Transverse colon (tissue), 4 donors: ENCODE measurements at regions not wholly inside any gene's neighbourhood (a gene's known extent, or its start where the extent isn't known, plus 50 kb on each side); places are given as distances from the start of the nearest gene placed in this dataset.

Source experiments
- EP300 ChIP-seq: sonication (generic); formaldehyde crosslinking; IDR thresholded peaks from one replicate; pipeline ENCODE4 v1.6.1; 2017; ENCODE audit warnings: antibody characterized with exemption, low read depth
- POLR2A ChIP-seq: fragments of 450-650 bp; IDR thresholded peaks from one replicate; pipeline ENCODE4 v1.6.1; 2016; ENCODE audit warnings: antibody characterized with exemption, mild to moderate bottlenecking, moderate library complexity
- POLR2AphosphoS5 ChIP-seq, 3 donors: sonication (generic); formaldehyde crosslinking; IDR thresholded peaks; one replicate each; pipeline ENCODE4 v1.6.1; 2016; ENCODE audit warnings: antibody characterized with exemption in 3 of 3
- TF ChIP-seq, protein P1 (sequence below), 5 experiments: fragments of 200-600 bp in 3 of 5; fragments of 450-650 bp in 2 of 5; sonication (generic) in 3 of 5; IDR thresholded peaks; 1 replicate in 2 of 5; 2 replicates in 3 of 5; pipeline ENCODE4 v1.5.1; 2016 to 2017; ENCODE audit warnings: antibody characterized with exemption in 5 of 5, inconsistent platforms in 3 of 5, mild to moderate bottlenecking in 2 of 5, moderate library complexity in 1 of 5

DNA sequence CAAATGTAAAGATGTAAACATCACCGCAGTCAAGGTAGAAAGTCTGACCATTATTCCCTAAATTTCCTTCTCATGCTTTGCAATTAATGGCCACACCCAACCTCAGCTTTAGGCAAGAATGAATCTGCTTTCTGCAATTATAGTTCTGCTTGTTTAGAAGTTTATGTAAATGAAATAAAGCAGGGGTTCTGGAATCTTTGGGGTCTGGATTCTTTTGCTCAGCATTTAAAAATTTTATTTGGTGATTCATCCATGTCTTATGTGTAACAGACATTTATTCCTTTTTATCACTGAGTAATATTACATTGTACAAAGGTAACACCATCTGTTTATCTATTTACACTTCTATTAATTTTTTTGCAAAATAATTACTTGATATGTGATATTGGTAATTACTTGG is 613.6 kb downstream of the UTRN start:
- TF ChIP-seq EP300 (no peak), POLR2AphosphoS5 (IDR thresholded peaks at IDR 0.05) (no peak), POLR2A (no peak)
- TF ChIP-seq, protein P1, sequence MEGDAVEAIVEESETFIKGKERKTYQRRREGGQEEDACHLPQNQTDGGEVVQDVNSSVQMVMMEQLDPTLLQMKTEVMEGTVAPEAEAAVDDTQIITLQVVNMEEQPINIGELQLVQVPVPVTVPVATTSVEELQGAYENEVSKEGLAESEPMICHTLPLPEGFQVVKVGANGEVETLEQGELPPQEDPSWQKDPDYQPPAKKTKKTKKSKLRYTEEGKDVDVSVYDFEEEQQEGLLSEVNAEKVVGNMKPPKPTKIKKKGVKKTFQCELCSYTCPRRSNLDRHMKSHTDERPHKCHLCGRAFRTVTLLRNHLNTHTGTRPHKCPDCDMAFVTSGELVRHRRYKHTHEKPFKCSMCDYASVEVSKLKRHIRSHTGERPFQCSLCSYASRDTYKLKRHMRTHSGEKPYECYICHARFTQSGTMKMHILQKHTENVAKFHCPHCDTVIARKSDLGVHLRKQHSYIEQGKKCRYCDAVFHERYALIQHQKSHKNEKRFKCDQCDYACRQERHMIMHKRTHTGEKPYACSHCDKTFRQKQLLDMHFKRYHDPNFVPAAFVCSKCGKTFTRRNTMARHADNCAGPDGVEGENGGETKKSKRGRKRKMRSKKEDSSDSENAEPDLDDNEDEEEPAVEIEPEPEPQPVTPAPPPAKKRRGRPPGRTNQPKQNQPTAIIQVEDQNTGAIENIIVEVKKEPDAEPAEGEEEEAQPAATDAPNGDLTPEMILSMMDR (IDR thresholded peaks at IDR 0.05), result no peak
